ENCODE measurements at regions not wholly inside any gene's neighbourhood (a gene's known extent, or its start where the extent isn't known, plus 50 kb on each side); places are given as distances from the start of the nearest gene placed in this dataset.
"Not testable (repeated sequence)": the region's sequence is repeated elsewhere in the genome, so short reads cannot be mapped to it uniquely, and the experiment has no call there.

DNA sequence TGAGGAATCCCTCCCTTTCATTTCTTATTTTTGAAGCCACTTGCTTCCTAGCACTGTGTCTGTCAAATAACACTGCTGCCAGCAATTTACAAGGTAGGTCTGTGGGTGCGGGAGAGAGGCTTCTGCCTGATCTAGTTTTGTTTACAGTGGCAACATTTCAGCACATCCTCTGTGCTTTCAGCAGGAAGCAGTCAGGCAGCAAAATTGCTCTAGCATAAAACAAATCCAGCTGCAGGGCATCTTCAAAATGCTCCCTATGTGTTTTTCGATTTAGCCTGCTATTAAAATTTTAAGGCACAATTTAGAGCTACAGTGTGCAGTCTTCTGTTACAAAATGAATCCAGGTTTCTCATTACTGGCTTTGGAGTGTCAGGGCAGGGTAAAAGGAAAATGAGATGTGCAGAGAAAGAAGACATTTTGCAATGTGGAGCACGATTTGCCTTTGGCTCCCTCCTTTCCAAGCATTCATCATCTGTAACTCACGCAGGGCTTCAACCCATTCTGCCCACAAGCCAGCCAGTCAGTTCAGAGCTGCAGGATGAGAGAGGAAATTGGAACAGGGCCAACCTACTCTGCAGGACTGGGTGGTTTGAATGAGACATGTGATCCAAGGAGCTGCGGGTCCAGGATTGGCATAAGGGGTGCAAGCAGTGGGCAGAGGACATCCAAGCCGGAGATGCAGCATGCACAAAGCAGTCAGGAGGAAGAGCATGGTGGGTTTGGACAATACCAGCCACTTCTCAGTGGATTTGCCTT lies 143.4 kb upstream of the APC start:
- in situ Hi-C loops (cut with HindIII; ENCODE audit: low pct_unique_long_range_greater_than_20kb, low sequenced_read_pairs): no loop called here

DNA sequence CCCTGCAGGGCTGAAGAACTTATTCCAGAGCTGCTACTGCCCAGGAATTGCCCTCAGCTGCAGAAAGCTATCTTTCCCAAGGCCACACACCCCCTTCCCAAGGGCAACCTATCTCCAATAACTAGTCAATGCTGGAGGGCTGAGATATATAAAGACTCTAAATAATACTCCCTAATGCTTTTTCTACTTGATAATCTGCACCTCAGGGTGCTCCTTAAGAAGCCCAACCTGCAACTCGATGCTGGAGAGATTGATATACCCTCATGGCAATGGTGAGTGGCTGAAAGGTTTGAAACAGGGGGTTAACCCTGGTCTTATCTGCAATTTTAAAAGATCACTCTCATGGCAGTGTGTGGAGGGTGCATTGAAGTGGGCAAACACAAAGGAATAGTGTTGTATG lies 142.7 kb upstream of the APC start:
- in situ Hi-C loops (cut with HindIII; ENCODE audit: low pct_unique_long_range_greater_than_20kb, low sequenced_read_pairs): no loop called here
- no peak for DNase-seq (ENCODE audit: low read depth in 1 of 2, low spot score in 1 of 2)

More for the DNA sequence above, 143.4 kb upstream of the APC start:
- TF ChIP-seq JUND (IDR thresholded peaks at IDR 0.05; ENCODE audit: low read depth): no peak
- DNase-seq (ENCODE audit: low read depth in 1 of 2, low spot score in 1 of 2): peak in 1 of 2 experiments; percentile 26

DNA sequence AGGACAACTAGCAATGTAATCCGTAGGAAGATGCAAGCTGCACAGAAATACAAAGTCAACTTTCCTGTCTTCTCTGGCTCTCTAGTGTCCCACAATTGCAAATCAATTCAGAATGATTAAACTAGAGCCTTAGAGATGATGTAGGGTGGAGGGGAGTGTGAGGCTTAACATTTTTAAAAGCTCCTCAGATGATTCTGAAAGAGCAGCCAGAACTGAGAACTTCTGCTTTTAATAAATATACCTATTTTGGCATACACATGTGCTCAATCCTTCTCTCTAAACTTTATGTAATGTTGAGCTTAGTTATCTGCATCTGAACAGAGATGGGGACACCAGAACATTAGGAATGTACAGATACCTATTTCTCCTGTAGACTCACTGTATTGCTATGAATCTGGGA lies 139.9 kb upstream of the APC start:
- no peak for TF ChIP-seq JUND (IDR thresholded peaks at IDR 0.05; ENCODE audit: low read depth)
- DNase-seq (ENCODE audit: low read depth in 1 of 2, low spot score in 1 of 2): no peak
- in situ Hi-C loops (cut with HindIII; ENCODE audit: low pct_unique_long_range_greater_than_20kb, low sequenced_read_pairs): no loop called here

More for the DNA sequence above, 142.7 kb upstream of the APC start:
- TF ChIP-seq JUND (IDR thresholded peaks at IDR 0.05; ENCODE audit: low read depth): no peak

DNA sequence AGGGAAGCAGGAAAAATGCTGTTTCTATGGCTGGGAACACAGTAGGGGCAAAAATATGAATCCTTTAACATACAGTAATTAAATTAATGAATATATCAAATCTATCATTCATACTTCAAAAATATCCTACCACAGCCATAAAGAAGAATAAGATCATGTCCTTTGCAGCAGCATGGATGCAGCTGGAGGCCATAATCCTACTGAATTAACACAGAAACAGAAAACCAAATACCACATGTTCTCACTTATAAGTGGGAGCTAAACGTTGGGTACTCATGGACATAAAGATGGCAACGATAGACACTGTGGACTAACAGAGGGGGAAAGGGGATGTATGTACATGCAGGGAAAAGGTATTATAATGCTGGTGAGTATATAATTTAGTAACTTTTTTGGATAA lies 137.2 kb upstream of the APC start:
- in situ Hi-C loops (cut with HindIII; ENCODE audit: low pct_unique_long_range_greater_than_20kb, low sequenced_read_pairs); DNase-seq (ENCODE audit: low read depth in 1 of 2, low spot score in 1 of 2): not testable (repeated sequence)

DNA sequence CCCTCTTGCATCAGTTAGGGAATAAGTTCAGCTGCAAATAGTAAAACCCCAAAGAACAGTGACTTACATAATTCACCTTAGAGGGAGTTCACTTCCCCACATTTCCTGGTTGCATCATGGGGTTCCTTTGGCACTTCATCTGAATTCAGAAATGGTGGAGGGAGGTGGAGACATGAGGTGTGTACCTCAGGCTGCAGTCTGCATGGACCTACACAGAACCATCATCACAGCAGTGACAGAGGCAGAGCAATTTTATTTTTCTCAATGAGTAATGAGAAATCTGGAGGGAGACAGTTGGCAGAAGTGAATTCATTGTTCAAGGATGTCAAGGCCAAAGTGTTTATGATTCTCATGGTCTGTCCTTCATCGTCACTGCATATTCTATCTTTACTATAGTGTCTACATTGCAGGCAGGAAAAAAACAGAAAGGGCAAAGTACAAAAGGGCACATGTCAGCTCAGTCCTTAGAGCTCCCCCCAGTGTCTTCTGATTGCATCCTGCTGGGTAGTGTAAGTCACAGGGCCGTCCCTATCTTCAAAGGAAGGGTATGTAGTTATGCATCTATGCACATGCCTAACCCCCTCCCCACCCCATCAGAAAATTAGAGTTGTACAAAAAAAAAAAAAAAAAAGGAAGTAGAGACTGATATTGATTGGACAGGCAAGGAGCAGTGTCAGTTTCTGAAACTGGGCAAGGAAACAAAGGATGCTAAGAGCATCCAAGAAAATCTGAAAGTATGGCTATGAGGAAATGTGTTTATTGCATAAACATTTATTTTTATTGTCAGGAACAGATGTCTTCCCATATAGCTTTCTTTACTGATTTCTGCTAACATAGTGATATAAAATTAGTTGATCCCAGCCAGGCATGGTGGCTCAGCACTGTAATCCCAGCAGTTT lies 132.7 kb upstream of the APC start:
- peak in 1 of 2 experiments; percentile 45 for DNase-seq (ENCODE audit: low read depth in 1 of 2, low spot score in 1 of 2)

GRCh38 chr5:112608975-112609374 lies 128.7 kb upstream of the APC start:
- in situ Hi-C loops (cut with HindIII; ENCODE audit: low pct_unique_long_range_greater_than_20kb, low sequenced_read_pairs): no loop called here
- TF ChIP-seq JUND (IDR thresholded peaks at IDR 0.05; ENCODE audit: low read depth): no peak
- no peak for DNase-seq (ENCODE audit: low read depth in 1 of 2, low spot score in 1 of 2)

More for the DNA sequence above, 132.7 kb upstream of the APC start:
- in situ Hi-C loops (cut with HindIII; ENCODE audit: low pct_unique_long_range_greater_than_20kb, low sequenced_read_pairs): no loop called here
- TF ChIP-seq JUND (IDR thresholded peaks at IDR 0.05; ENCODE audit: low read depth): no peak

DNA sequence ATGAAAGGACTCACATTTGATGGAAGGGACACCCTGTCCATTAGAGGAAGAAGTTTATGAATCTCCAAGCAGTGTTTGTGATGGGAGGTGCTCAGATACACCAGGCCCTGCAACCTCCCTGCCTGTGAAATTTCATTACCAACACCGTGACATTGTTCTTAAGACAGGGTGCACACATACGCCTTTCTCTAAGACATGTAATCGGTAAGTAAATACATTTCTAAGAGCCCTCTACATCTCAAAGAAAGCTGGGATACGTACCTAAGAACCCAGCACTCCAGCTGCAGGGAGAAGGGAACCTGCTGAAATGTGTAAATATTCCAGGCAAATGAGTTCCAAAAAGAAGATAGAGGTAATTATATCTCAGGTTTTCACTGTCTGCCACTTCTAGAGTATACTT lies 125.0 kb upstream of the APC start:
- in situ Hi-C loops (cut with HindIII; ENCODE audit: low pct_unique_long_range_greater_than_20kb, low sequenced_read_pairs): no loop called here

DNA sequence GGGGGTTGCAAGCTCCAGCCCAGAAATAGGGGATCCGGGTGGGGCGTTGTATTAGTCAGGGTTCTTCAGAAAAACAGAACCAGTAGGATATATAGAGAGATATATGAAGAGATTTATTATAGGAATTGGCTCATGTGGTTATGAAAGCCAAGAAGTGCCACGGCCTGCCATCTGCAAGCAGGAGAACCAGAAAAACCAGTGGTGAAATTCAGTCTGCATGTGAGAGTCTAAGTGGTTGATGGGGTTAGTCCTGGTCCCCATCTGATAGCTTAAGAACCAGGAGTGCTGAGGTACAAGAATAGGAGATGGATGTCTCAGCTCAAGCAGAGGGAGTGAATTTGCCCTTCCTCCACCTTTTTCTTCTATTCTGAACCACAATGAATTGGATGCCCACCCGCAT lies 123.4 kb upstream of the APC start:
- DNase-seq (ENCODE audit: low read depth in 1 of 2, low spot score in 1 of 2): peak in 1 of 2 experiments; percentile 72
- no peak for TF ChIP-seq JUND (IDR thresholded peaks at IDR 0.05; ENCODE audit: low read depth)
- in situ Hi-C loops (cut with HindIII; ENCODE audit: low pct_unique_long_range_greater_than_20kb, low sequenced_read_pairs): no loop called here

More for the DNA sequence above, 125.0 kb upstream of the APC start:
- TF ChIP-seq JUND (IDR thresholded peaks at IDR 0.05; ENCODE audit: low read depth): no peak
- no peak for DNase-seq (ENCODE audit: low read depth in 1 of 2, low spot score in 1 of 2)

- no peak for DNase-seq (ENCODE audit: low read depth in 1 of 2, low spot score in 1 of 2)
- no peak for TF ChIP-seq JUND (IDR thresholded peaks at IDR 0.05; ENCODE audit: low read depth)
- in situ Hi-C loops (cut with HindIII; ENCODE audit: low pct_unique_long_range_greater_than_20kb, low sequenced_read_pairs): no loop called here
Observed at GRCh38 chr5:112614986-112615385, 122.7 kb upstream of the APC start.

- no peak for TF ChIP-seq JUND (IDR thresholded peaks at IDR 0.05; ENCODE audit: low read depth)
- no peak for DNase-seq (ENCODE audit: low read depth in 1 of 2, low spot score in 1 of 2)
- in situ Hi-C loops (cut with HindIII; ENCODE audit: low pct_unique_long_range_greater_than_20kb, low sequenced_read_pairs): no loop called here
Observed at GRCh38 chr5:112616812-112617547, 120.7 kb upstream of the APC start.

DNA sequence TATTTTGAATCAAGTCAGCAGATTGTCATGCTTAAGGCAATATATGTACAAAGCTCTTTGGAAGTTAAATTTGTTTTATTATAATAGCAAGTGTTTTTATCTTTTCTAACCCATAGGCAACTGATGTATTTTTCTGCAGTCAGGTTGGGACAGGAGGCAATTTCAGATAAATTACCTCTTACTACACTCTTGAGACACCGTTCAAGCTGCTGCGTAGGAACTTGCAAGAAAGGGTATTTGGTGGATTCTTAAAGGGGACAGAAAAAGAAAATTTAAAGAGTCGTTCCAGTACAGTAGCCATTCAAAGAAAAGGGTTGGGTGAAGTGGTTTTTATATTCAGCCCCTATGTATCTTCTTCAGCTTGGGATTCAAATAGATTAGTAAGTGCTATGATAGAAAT lies 112.4 kb upstream of the APC start:
- no peak for TF ChIP-seq JUND (IDR thresholded peaks at IDR 0.05; ENCODE audit: low read depth)
- in situ Hi-C loops (cut with HindIII; ENCODE audit: low pct_unique_long_range_greater_than_20kb, low sequenced_read_pairs): no loop called here
- no peak for DNase-seq (ENCODE audit: low read depth in 1 of 2, low spot score in 1 of 2)

DNA sequence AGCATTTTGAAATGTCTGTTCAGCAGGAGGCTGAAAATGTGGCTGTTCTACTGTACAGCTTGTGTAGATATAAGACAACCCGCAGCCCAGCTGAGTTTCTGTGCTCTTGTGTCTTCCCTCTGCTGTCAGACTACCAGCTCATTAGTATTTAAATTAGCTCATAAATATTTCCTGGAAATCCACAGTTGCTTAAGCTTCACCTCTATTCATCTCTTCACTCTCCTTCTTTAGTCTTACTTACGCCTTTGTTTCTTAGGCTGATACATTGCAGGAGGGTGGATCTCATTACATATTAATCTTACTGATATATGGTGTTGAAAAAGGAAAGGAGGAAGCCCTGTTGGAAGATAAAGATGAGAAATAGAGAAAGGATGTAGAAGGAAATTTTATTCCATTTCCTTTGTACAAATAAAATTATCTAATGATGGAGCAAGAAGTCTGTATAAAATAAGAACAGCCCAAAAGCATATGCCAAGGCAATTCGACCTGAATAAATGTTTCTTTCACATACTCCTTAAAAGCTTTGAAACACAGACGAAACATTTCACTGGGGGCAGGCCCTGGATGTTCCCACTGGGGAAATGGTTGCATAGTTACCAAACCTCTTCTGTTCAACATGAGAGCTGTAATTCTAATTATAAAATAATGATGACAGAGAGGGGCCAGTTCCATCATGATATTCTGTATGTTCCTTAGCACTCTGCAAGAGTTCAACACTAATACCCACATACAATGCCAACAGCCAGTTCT lies 111.8 kb upstream of the APC start:
- no peak for DNase-seq (ENCODE audit: low read depth in 1 of 2, low spot score in 1 of 2)
- in situ Hi-C loops (cut with HindIII; ENCODE audit: low pct_unique_long_range_greater_than_20kb, low sequenced_read_pairs): no loop called here
- TF ChIP-seq JUND (IDR thresholded peaks at IDR 0.05; ENCODE audit: low read depth): no peak
